GM12874 (cell line): ENCODE measurements at regions not wholly inside any gene's neighbourhood (a gene's known extent, or its start where the extent isn't known, plus 50 kb on each side); places are given as distances from the start of the nearest gene placed in this dataset.

Source experiments
- CTCF ChIP-seq: IDR thresholded peaks from 2 replicates; pipeline ENCODE4 v1.5.1; 2011; ENCODE audit warnings: low read depth, mild to moderate bottlenecking, control low read depth, low read length, moderate library complexity; ENCODE audit not compliant: insufficient read depth

- TF ChIP-seq CTCF, result peak; percentile 59
Observed at GRCh38 chr16:19980632-19981265, 92.9 kb downstream of the GPR139 start.

GRCh38 chr16:19979638-19980037 is 94.1 kb downstream of the GPR139 start:
- TF ChIP-seq CTCF, result no peak

GRCh38 chr16:19974607-19975006 is 90.0 kb upstream of the GPRC5B start:
- no peak for TF ChIP-seq CTCF

GRCh38 chr16:19972111-19972510 is 87.5 kb upstream of the GPRC5B start:
- TF ChIP-seq CTCF, result no peak

GRCh38 chr16:19968891-19969683 is 84.4 kb upstream of the GPRC5B start:
- no peak for TF ChIP-seq CTCF

- TF ChIP-seq CTCF, result no peak
Observed at GRCh38 chr16:19967963-19968362, 83.3 kb upstream of the GPRC5B start.

GRCh38 chr16:19967561-19967960 is 82.9 kb upstream of the GPRC5B start:
- TF ChIP-seq CTCF, result no peak
